MM.1S (cell line): ENCODE measurements at regions not wholly inside any gene's neighbourhood (a gene's known extent, or its start where the extent isn't known, plus 50 kb on each side); places are given as distances from the start of the nearest gene placed in this dataset.

ENCODE experiments used
- CTCF ChIP-seq: fragments of 300-600 bp; sonication (generic); IDR thresholded peaks from 2 replicates; pipeline ENCODE4 v1.5.1; 2016; ENCODE audit warnings: antibody characterized with exemption, low read length, mixed read lengths
- EZH2 ChIP-seq: fragments of 300-600 bp; sonication (generic); optimal IDR thresholded peaks from 2 replicates; pipeline ENCODE3; 2017; ENCODE audit warnings: low read depth, mild to moderate bottlenecking, antibody characterized with exemption, low read length, mixed read lengths
- EZH2phosphoT487 ChIP-seq: fragments of 300-600 bp; sonication (generic); IDR thresholded peaks from 2 replicates; pipeline ENCODE4 v1.6.1; 2018; ENCODE audit warnings: antibody characterized with exemption, low read length

- no peak for TF ChIP-seq EZH2phosphoT487
- no peak for TF ChIP-seq EZH2
- TF ChIP-seq CTCF = no peak
These were observed 326.8 kb upstream of the POT1 start for GRCh38 chr7:125256446-125256845.
